SU-DHL-6 (cell line): ENCODE measurements at regions not wholly inside any gene's neighbourhood (a gene's known extent, or its start where the extent isn't known, plus 50 kb on each side); places are given as distances from the start of the nearest gene placed in this dataset.

ENCODE experiments used
- EZH2phosphoT487 ChIP-seq: fragments of 200-600 bp; sonication (generic), shearing (Covaris generic); conservative IDR thresholded peaks from 2 replicates; pipeline ENCODE4 v1.6.1; 2018; ENCODE audit warnings: mild to moderate bottlenecking, antibody characterized with exemption, low read length, moderate library complexity, mixed read lengths
- TF ChIP-seq, protein P1 (sequence below): fragments of 200-600 bp; sonication (generic); IDR thresholded peaks from one replicate; pipeline ENCODE4 v1.5.1; 2017; ENCODE audit warnings: antibody characterized with exemption, mild to moderate bottlenecking, low read length, moderate library complexity; ENCODE audit not compliant: insufficient read depth, poor library complexity, severe bottlenecking

DNA sequence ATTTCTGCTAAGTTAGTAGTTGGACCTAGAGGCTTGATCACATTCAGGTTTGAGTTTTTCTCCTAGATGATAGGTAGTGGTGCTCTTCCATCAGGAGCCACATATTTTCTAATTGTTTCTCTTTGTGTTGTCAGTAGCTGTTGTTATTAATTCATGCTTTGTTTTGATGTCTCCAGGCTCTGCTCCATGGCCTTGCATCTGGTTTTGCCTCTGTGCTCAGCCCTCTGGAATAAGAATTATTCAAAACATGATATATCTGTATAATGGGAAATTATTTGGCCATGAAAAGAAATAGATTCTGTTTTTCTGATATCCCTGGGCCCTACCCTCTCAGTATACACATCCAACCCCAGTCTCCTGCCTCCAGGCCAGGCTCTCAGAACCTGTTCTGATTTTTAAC lies 184.8 kb downstream of the CDC5L start:
- TF ChIP-seq, protein P1, sequence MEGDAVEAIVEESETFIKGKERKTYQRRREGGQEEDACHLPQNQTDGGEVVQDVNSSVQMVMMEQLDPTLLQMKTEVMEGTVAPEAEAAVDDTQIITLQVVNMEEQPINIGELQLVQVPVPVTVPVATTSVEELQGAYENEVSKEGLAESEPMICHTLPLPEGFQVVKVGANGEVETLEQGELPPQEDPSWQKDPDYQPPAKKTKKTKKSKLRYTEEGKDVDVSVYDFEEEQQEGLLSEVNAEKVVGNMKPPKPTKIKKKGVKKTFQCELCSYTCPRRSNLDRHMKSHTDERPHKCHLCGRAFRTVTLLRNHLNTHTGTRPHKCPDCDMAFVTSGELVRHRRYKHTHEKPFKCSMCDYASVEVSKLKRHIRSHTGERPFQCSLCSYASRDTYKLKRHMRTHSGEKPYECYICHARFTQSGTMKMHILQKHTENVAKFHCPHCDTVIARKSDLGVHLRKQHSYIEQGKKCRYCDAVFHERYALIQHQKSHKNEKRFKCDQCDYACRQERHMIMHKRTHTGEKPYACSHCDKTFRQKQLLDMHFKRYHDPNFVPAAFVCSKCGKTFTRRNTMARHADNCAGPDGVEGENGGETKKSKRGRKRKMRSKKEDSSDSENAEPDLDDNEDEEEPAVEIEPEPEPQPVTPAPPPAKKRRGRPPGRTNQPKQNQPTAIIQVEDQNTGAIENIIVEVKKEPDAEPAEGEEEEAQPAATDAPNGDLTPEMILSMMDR = no peak
- TF ChIP-seq EZH2phosphoT487 = no peak
